ENCODE measurements at regions not wholly inside any gene's neighbourhood (a gene's known extent, or its start where the extent isn't known, plus 50 kb on each side); places are given as distances from the start of the nearest gene placed in this dataset.

- H3K4me2 ChIP-seq (ENCODE audit: low read length) = no peak overlapping the region
- TF ChIP-seq EZH2phosphoT487 (IDR thresholded peaks at IDR 0.05; ENCODE audit: borderline replicate concordance) = no peak
- TF ChIP-seq CTCF (IDR thresholded peaks at IDR 0.05 in 2 of 3, conservative IDR thresholded peaks at IDR 0.05 in 1 of 3; ENCODE audit: borderline replicate concordance in 1 of 3, insufficient read depth in 1 of 3, low read depth in 2 of 3, low read length in 2 of 3) = no peak
- TF ChIP-seq POLR2A (IDR thresholded peaks at IDR 0.05; ENCODE audit: borderline replicate concordance, extremely low read depth, insufficient read depth, insufficient read length) = no peak
- no peak for TF ChIP-seq SIN3A (IDR thresholded peaks at IDR 0.05; ENCODE audit: low read depth)
- TF ChIP-seq ZFX (IDR thresholded peaks at IDR 0.05) = no peak
- TF ChIP-seq POLR2AphosphoS5 (IDR thresholded peaks at IDR 0.05; ENCODE audit: low read depth, low read length) = no peak
- no peak for TF ChIP-seq JUND (IDR thresholded peaks at IDR 0.05)
- H3K36me3 ChIP-seq (ENCODE audit: control insufficient read depth in 1 of 2, insufficient read depth in 2 of 2, low read length in 2 of 2) = no peaks in the 10 kb centered on the region
- DNase-seq (ENCODE audit: low read depth, low spot score) = no peak
- intact Hi-C loops (cut with micrococcal nuclease) = no loop called here
- BruUV-seq (replicated peaks) = no TSS peak
- no peaks in the 10 kb centered on the region for H3K9me2 ChIP-seq (ENCODE audit: insufficient read depth)
- no peak overlapping the region for H3K9ac ChIP-seq (ENCODE audit: low read length)
- no peak overlapping the region for H3K4me3 ChIP-seq (replicated peaks in 1 of 2; ENCODE audit: low read depth in 1 of 2, low read length in 2 of 2)
- no peak overlapping the region for H2AFZ ChIP-seq (ENCODE audit: low read depth, low read length, poor library complexity, severe bottlenecking)
- H3K9me3 ChIP-seq (ENCODE audit: control insufficient read depth in 1 of 2, insufficient read depth in 1 of 2, low read depth in 1 of 2, low read length in 2 of 2) = peaks cover 10 to 14% of the 10 kb centered on the region in 2 experiments; a peak in 2 of 4 replicates
- H4K20me1 ChIP-seq (ENCODE audit: insufficient read depth) = no peaks in the 10 kb centered on the region
- no peak overlapping the region for H3K27ac ChIP-seq (ENCODE audit: low read depth, low read length)
- no peaks in the 10 kb centered on the region for H3K4me1 ChIP-seq (ENCODE audit: control insufficient read depth in 1 of 2, insufficient read depth in 2 of 2, low read length in 2 of 2)
- POLR2A ChIA-PET = no interaction called here
- CTCF ChIA-PET = no interaction called here
- RAD21 ChIA-PET (ENCODE audit: low non-redundant PET in 1 of 2, low total read pairs in 2 of 2, uncharacterized antibody in 2 of 2, unreplicated experiment in 2 of 2) = no interaction called here
- no peaks in the 10 kb centered on the region for H3K27me3 ChIP-seq (ENCODE audit: insufficient read depth, low read length)
- no peak for ATAC-seq
- H3K79me2 ChIP-seq (ENCODE audit: insufficient read depth, low read length) = no peaks in the 10 kb centered on the region
These were observed 506.7 kb upstream of the SGO1 start for GRCh38 chr3:20692675-20693074.

GRCh38 chr3:20683910-20684309, 497.9 kb upstream of the SGO1 start:
- Histone ChIP-seq H2AFZ (ENCODE audit: low read depth, low read length, poor library complexity, severe bottlenecking) (no peak overlapping the region), H3K4me1 (ENCODE audit: control insufficient read depth in 1 of 2, insufficient read depth in 2 of 2, low read length in 2 of 2) (no peaks in the 10 kb centered on the region), H4K20me1 (ENCODE audit: insufficient read depth) (no peaks in the 10 kb centered on the region), H3K4me3 (replicated peaks in 1 of 2; ENCODE audit: low read depth in 1 of 2, low read length in 2 of 2) (no peak overlapping the region), H3K9me3 (ENCODE audit: control insufficient read depth in 1 of 2, insufficient read depth in 1 of 2, low read depth in 1 of 2, low read length in 2 of 2) (peaks cover 11 to 17% of the 10 kb centered on the region in 2 experiments; a peak in 2 of 4 replicates), H3K79me2 (ENCODE audit: insufficient read depth, low read length) (no peaks in the 10 kb centered on the region), H3K27me3 (ENCODE audit: insufficient read depth, low read length) (no peaks in the 10 kb centered on the region), H3K4me2 (ENCODE audit: low read length) (no peak overlapping the region), H3K27ac (ENCODE audit: low read depth, low read length) (no peak overlapping the region), H3K9ac (ENCODE audit: low read length) (no peak overlapping the region), H3K36me3 (ENCODE audit: control insufficient read depth in 1 of 2, insufficient read depth in 2 of 2, low read length in 2 of 2) (no peaks in the 10 kb centered on the region), H3K9me2 (ENCODE audit: insufficient read depth) (no peaks in the 10 kb centered on the region)
- intact Hi-C loops (cut with micrococcal nuclease) = no loop called here
- ATAC-seq = no peak
- ChIA-PET CTCF (no interaction called here), POLR2A (no interaction called here), RAD21 (ENCODE audit: low non-redundant PET in 1 of 2, low total read pairs in 2 of 2, uncharacterized antibody in 2 of 2, unreplicated experiment in 2 of 2) (no interaction called here)
- BruUV-seq (replicated peaks) = no TSS peak
- no peak for DNase-seq (ENCODE audit: low read depth, low spot score)
- no peak for TF ChIP-seq REST (IDR thresholded peaks at IDR 0.05; ENCODE audit: low read depth)
- no peak for TF ChIP-seq CEBPB (IDR thresholded peaks at IDR 0.05; ENCODE audit: low read depth)
- no peak for TF ChIP-seq CBX3 (IDR thresholded peaks at IDR 0.05; ENCODE audit: low read depth)
- TF ChIP-seq JUND (IDR thresholded peaks at IDR 0.05) = no peak
- TF ChIP-seq ZNF274 (IDR thresholded peaks at IDR 0.05; ENCODE audit: low read depth, low read length) = no peak
- no peak for TF ChIP-seq POLR2A (IDR thresholded peaks at IDR 0.05; ENCODE audit: borderline replicate concordance, extremely low read depth, insufficient read depth, insufficient read length)
- no peak for TF ChIP-seq EGR1 (IDR thresholded peaks at IDR 0.05; ENCODE audit: low read depth)
- TF ChIP-seq YY1 (IDR thresholded peaks at IDR 0.05; ENCODE audit: extremely low read depth, insufficient replicate concordance, low read depth, low read length) = no peak
- no peak for TF ChIP-seq FOSL1 (IDR thresholded peaks at IDR 0.05; ENCODE audit: low read depth)
- no peak for TF ChIP-seq SP1 (IDR thresholded peaks at IDR 0.05; ENCODE audit: low read depth)

Data from HCT116 (cell line).